ENCODE measurements at regions not wholly inside any gene's neighbourhood (a gene's known extent, or its start where the extent isn't known, plus 50 kb on each side); places are given as distances from the start of the nearest gene placed in this dataset.

DNA sequence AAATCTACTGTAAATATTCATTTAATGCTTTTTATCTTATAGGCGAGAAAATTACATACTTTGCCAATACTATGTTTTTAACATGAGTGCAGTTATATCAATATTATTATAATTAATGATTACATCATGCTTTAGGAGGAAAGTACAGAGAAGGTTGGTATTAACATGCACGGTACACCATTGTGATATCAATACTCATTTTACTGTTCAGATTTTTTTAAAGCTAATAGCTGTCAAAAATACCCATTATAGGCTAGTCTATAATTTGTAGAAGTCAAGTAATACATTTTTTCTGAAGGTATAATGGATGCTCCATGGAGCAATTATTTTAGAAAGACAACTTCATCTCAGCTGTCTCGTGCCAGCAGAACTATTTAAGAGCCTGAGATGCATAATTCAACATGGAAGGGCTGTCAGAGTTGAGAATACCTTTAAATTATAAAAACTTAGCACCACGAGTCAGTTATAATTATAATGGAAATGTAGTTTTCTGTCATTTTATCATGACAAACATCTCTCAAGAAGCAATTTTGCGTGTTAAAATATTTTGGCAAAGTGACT is 1641.7 kb upstream of the ACVR2A start:
- BruUV-seq (replicated peaks) = no TSS peak
- no peak for TF ChIP-seq SIN3A (IDR thresholded peaks at IDR 0.05; ENCODE audit: borderline replicate concordance, insufficient read depth, low read depth, low read length)
- TF ChIP-seq, protein P1, sequence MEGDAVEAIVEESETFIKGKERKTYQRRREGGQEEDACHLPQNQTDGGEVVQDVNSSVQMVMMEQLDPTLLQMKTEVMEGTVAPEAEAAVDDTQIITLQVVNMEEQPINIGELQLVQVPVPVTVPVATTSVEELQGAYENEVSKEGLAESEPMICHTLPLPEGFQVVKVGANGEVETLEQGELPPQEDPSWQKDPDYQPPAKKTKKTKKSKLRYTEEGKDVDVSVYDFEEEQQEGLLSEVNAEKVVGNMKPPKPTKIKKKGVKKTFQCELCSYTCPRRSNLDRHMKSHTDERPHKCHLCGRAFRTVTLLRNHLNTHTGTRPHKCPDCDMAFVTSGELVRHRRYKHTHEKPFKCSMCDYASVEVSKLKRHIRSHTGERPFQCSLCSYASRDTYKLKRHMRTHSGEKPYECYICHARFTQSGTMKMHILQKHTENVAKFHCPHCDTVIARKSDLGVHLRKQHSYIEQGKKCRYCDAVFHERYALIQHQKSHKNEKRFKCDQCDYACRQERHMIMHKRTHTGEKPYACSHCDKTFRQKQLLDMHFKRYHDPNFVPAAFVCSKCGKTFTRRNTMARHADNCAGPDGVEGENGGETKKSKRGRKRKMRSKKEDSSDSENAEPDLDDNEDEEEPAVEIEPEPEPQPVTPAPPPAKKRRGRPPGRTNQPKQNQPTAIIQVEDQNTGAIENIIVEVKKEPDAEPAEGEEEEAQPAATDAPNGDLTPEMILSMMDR (IDR thresholded peaks at IDR 0.05) = no peak
- TF ChIP-seq TCF7L2 (IDR thresholded peaks at IDR 0.05; ENCODE audit: low read depth, low read length) = no peak
- no peak for TF ChIP-seq POLR2AphosphoS5 (IDR thresholded peaks at IDR 0.05; ENCODE audit: low read depth, low read length)
- TF ChIP-seq REST (IDR thresholded peaks at IDR 0.05; ENCODE audit: insufficient read depth in 1 of 2, low read depth in 2 of 2, low read length in 1 of 2) = no peak
- ChIA-PET CTCF (no interaction called here), POLR2A (interaction anchor here (0.5 kb wide), 1 partner anchor 70 kb away, joined by 3 read pairs; no protein-coding TSS in a partner anchor)
- no peak overlapping the region for H3K4me3 ChIP-seq (ENCODE audit: low read depth in 2 of 2, low read length in 2 of 2)
- H3K27ac ChIP-seq (ENCODE audit: low read length) = no peak overlapping the region
- intact Hi-C loops (cut with micrococcal nuclease; ENCODE audit: unreplicated experiment) (no loop called here), in situ Hi-C loops (cut with HindIII; ENCODE audit: low pct_unique_long_range_greater_than_20kb, low sequenced_read_pairs) (no loop called here)
- ATAC-seq = no peak
- no peaks in the 10 kb centered on the region for H3K27me3 ChIP-seq (ENCODE audit: control insufficient read depth, insufficient read depth, low read length)
- H3K4me1 ChIP-seq (ENCODE audit: control insufficient read depth, insufficient read depth, low read length) = no peaks in the 10 kb centered on the region
- H3K36me3 ChIP-seq (ENCODE audit: control insufficient read depth, insufficient read depth, low read length) = no peaks in the 10 kb centered on the region
- DNase-seq (ENCODE audit: low read depth, low spot score) = no peak
- no peaks in the 10 kb centered on the region for H3K9me3 ChIP-seq (ENCODE audit: control insufficient read depth, insufficient read depth, low read depth, low read length)

DNA sequence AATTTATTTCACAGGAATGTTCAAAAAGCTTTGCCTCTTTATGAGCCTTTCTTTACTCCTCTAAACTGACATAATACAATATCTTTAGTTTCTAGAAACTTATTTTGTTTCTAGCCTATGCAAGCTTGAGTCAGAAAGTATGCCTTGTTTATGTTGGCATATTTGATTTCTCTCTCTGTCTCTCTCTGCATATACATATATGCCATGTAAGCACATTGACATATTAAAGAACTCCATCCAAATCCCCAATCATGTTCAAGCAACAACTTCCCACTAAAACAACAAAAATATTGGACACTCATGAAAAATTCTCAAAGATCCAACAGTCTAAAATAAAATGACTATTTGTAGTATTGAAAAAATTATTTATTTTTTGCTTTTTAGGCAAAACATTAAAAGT is 1651.2 kb upstream of the ACVR2A start:
- TF ChIP-seq REST (IDR thresholded peaks at IDR 0.05; ENCODE audit: insufficient read depth in 1 of 2, low read depth in 2 of 2, low read length in 1 of 2) = no peak
- TF ChIP-seq, protein P1 (IDR thresholded peaks at IDR 0.05) = no peak
- no peak for TF ChIP-seq POLR2AphosphoS5 (IDR thresholded peaks at IDR 0.05; ENCODE audit: low read depth, low read length)
- TF ChIP-seq SIN3A (IDR thresholded peaks at IDR 0.05; ENCODE audit: borderline replicate concordance, insufficient read depth, low read depth, low read length) = no peak
- TF ChIP-seq TCF7L2 (IDR thresholded peaks at IDR 0.05; ENCODE audit: low read depth, low read length) = no peak

More for the DNA sequence above, 1651.2 kb upstream of the ACVR2A start:
- intact Hi-C loops (cut with micrococcal nuclease; ENCODE audit: unreplicated experiment) (no loop called here), in situ Hi-C loops (cut with HindIII; ENCODE audit: low pct_unique_long_range_greater_than_20kb, low sequenced_read_pairs) (no loop called here)
- Histone ChIP-seq H3K4me3 (ENCODE audit: low read depth in 2 of 2, low read length in 2 of 2) (no peak overlapping the region), H3K27me3 (ENCODE audit: control insufficient read depth, insufficient read depth, low read length) (no peaks in the 10 kb centered on the region), H3K27ac (ENCODE audit: low read length) (no peak overlapping the region), H3K4me1 (ENCODE audit: control insufficient read depth, insufficient read depth, low read length) (no peaks in the 10 kb centered on the region), H3K36me3 (ENCODE audit: control insufficient read depth, insufficient read depth, low read length) (no peaks in the 10 kb centered on the region), H3K9me3 (ENCODE audit: control insufficient read depth, insufficient read depth, low read depth, low read length) (no peaks in the 10 kb centered on the region)
- DNase-seq (ENCODE audit: low read depth, low spot score) (no peak), ATAC-seq (no peak)
- BruUV-seq (replicated peaks) = no TSS peak
- CTCF ChIA-PET = no interaction called here
- POLR2A ChIA-PET = no interaction called here
